H1 (cell line): ENCODE measurements at regions not wholly inside any gene's neighbourhood (a gene's known extent, or its start where the extent isn't known, plus 50 kb on each side); places are given as distances from the start of the nearest gene placed in this dataset.

Experiments
- CTBP2 ChIP-seq: IDR thresholded peaks from 2 replicates; pipeline ENCODE4 v1.7.0; 2011; ENCODE audit warnings: borderline replicate concordance, mild to moderate bottlenecking, moderate library complexity, mixed read lengths, low read length; ENCODE audit not compliant: insufficient read depth, insufficient read length
- FOSL1 ChIP-seq: IDR thresholded peaks from 2 replicates; pipeline ENCODE4 v1.6.1; 2011; ENCODE audit warnings: mild to moderate bottlenecking, low read depth, low read length, moderate library complexity; ENCODE audit not compliant: insufficient read depth
- KDM5A ChIP-seq: fragments of 200-600 bp; IDR thresholded peaks from 2 replicates; pipeline ENCODE4 v1.7.1; 2012; ENCODE audit warnings: mild to moderate bottlenecking, low read length, inconsistent platforms, mixed read lengths
- NRF1 ChIP-seq: IDR thresholded peaks from 2 replicates; pipeline ENCODE4 v1.6.1; 2011; ENCODE audit warnings: mild to moderate bottlenecking, low read depth, low read length, improper control_type of control experiment
- POLR2AphosphoS5 ChIP-seq: IDR thresholded peaks from 2 replicates; pipeline ENCODE4 v1.6.1; 2011; ENCODE audit warnings: low read depth, low read length
- RFX5 ChIP-seq: IDR thresholded peaks from 2 replicates; pipeline ENCODE4 v1.6.1; 2011; ENCODE audit warnings: low read depth, low read length, improper control_type of control experiment, borderline replicate concordance
- TAF1 ChIP-seq: IDR thresholded peaks from 2 replicates; pipeline ENCODE4 v1.6.1; 2011; ENCODE audit warnings: mild to moderate bottlenecking, low read depth, low read length
- YY1 ChIP-seq: IDR thresholded peaks from 2 replicates; pipeline ENCODE4 v1.6.1; 2011; ENCODE audit warnings: low read depth, mild to moderate bottlenecking, low read length
- TF ChIP-seq, protein P1 (sequence below): fragments of 300-600 bp; sonication (generic); IDR thresholded peaks from 2 replicates; pipeline ENCODE4 v1.7.1; 2012; ENCODE audit warnings: low read length, moderate library complexity, mild to moderate bottlenecking, inconsistent platforms; ENCODE audit not compliant: insufficient replicate concordance
- TF ChIP-seq, protein P2 (sequence below), 3 experiments: IDR thresholded peaks; 1 replicate in 2 of 3; 2 replicates in 1 of 3; pipeline versions ENCODE4 v1.5.1 to v1.6.1; 2011; ENCODE audit warnings: low read length in 3 of 3, mild to moderate bottlenecking in 3 of 3, inconsistent platforms in 2 of 3, low read depth in 1 of 3, moderate library complexity in 1 of 3; ENCODE audit not compliant: insufficient read depth in 1 of 3; ENCODE audit errors: control extremely low read depth in 1 of 3

GRCh38 chr21:16797966-16798365, 714.9 kb upstream of the CXADR start (continued):
- TF ChIP-seq, protein P1, sequence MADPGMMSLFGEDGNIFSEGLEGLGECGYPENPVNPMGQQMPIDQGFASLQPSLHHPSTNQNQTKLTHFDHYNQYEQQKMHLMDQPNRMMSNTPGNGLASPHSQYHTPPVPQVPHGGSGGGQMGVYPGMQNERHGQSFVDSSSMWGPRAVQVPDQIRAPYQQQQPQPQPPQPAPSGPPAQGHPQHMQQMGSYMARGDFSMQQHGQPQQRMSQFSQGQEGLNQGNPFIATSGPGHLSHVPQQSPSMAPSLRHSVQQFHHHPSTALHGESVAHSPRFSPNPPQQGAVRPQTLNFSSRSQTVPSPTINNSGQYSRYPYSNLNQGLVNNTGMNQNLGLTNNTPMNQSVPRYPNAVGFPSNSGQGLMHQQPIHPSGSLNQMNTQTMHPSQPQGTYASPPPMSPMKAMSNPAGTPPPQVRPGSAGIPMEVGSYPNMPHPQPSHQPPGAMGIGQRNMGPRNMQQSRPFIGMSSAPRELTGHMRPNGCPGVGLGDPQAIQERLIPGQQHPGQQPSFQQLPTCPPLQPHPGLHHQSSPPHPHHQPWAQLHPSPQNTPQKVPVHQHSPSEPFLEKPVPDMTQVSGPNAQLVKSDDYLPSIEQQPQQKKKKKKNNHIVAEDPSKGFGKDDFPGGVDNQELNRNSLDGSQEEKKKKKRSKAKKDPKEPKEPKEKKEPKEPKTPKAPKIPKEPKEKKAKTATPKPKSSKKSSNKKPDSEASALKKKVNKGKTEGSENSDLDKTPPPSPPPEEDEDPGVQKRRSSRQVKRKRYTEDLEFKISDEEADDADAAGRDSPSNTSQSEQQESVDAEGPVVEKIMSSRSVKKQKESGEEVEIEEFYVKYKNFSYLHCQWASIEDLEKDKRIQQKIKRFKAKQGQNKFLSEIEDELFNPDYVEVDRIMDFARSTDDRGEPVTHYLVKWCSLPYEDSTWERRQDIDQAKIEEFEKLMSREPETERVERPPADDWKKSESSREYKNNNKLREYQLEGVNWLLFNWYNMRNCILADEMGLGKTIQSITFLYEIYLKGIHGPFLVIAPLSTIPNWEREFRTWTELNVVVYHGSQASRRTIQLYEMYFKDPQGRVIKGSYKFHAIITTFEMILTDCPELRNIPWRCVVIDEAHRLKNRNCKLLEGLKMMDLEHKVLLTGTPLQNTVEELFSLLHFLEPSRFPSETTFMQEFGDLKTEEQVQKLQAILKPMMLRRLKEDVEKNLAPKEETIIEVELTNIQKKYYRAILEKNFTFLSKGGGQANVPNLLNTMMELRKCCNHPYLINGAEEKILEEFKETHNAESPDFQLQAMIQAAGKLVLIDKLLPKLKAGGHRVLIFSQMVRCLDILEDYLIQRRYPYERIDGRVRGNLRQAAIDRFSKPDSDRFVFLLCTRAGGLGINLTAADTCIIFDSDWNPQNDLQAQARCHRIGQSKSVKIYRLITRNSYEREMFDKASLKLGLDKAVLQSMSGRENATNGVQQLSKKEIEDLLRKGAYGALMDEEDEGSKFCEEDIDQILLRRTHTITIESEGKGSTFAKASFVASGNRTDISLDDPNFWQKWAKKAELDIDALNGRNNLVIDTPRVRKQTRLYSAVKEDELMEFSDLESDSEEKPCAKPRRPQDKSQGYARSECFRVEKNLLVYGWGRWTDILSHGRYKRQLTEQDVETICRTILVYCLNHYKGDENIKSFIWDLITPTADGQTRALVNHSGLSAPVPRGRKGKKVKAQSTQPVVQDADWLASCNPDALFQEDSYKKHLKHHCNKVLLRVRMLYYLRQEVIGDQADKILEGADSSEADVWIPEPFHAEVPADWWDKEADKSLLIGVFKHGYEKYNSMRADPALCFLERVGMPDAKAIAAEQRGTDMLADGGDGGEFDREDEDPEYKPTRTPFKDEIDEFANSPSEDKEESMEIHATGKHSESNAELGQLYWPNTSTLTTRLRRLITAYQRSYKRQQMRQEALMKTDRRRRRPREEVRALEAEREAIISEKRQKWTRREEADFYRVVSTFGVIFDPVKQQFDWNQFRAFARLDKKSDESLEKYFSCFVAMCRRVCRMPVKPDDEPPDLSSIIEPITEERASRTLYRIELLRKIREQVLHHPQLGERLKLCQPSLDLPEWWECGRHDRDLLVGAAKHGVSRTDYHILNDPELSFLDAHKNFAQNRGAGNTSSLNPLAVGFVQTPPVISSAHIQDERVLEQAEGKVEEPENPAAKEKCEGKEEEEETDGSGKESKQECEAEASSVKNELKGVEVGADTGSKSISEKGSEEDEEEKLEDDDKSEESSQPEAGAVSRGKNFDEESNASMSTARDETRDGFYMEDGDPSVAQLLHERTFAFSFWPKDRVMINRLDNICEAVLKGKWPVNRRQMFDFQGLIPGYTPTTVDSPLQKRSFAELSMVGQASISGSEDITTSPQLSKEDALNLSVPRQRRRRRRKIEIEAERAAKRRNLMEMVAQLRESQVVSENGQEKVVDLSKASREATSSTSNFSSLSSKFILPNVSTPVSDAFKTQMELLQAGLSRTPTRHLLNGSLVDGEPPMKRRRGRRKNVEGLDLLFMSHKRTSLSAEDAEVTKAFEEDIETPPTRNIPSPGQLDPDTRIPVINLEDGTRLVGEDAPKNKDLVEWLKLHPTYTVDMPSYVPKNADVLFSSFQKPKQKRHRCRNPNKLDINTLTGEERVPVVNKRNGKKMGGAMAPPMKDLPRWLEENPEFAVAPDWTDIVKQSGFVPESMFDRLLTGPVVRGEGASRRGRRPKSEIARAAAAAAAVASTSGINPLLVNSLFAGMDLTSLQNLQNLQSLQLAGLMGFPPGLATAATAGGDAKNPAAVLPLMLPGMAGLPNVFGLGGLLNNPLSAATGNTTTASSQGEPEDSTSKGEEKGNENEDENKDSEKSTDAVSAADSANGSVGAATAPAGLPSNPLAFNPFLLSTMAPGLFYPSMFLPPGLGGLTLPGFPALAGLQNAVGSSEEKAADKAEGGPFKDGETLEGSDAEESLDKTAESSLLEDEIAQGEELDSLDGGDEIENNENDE = no peak
- TF ChIP-seq NRF1 (no peak), FOSL1 (no peak), POLR2AphosphoS5 (no peak), YY1 (no peak), KDM5A (no peak), CTBP2 (no peak), RFX5 (no peak), TAF1 (no peak)
- TF ChIP-seq, protein P2, sequence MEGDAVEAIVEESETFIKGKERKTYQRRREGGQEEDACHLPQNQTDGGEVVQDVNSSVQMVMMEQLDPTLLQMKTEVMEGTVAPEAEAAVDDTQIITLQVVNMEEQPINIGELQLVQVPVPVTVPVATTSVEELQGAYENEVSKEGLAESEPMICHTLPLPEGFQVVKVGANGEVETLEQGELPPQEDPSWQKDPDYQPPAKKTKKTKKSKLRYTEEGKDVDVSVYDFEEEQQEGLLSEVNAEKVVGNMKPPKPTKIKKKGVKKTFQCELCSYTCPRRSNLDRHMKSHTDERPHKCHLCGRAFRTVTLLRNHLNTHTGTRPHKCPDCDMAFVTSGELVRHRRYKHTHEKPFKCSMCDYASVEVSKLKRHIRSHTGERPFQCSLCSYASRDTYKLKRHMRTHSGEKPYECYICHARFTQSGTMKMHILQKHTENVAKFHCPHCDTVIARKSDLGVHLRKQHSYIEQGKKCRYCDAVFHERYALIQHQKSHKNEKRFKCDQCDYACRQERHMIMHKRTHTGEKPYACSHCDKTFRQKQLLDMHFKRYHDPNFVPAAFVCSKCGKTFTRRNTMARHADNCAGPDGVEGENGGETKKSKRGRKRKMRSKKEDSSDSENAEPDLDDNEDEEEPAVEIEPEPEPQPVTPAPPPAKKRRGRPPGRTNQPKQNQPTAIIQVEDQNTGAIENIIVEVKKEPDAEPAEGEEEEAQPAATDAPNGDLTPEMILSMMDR (IDR thresholded peaks at IDR 0.05; ENCODE audit: control extremely low read depth in 1 of 3, insufficient read depth in 1 of 3, low read depth in 1 of 3, low read length in 3 of 3) = no peak
